ENCODE measurements at regions not wholly inside any gene's neighbourhood (a gene's known extent, or its start where the extent isn't known, plus 50 kb on each side); places are given as distances from the start of the nearest gene placed in this dataset.
A peak's percentile ranks its signal among the peaks of the same experiment; 100 is the strongest.

DNA sequence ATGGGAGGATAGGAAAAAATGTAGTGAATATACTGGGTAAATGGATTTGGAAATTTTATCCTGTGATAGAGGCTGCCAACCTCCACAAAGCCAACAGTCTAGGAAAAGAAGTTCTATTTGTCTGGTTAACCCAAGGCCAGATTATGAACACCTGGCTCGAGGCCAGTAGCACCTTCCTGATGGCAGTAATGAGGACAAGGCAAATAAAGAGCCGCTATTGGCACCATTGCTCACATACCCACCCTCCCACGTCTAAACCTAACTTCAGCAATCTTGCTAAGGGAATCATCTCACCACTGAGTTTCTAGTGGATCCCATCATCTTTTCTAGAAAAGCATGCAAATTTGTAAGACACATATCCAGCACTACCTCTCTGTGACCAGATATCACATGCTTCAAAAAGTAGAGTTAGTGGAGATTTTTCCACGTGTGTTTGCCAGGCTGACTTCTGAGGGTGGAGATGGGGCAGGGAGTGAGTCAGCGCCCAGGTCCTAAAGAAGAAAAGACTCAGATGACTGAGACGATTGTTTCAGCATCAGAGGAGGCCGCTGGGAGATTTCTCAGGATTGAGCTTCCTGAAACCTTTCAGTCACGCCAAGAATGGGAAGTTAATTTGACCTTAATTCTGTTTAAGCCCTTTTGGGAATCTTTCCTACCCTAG, 362.9 kb downstream of the EMP1 start:
- TF ChIP-seq, protein P1, sequence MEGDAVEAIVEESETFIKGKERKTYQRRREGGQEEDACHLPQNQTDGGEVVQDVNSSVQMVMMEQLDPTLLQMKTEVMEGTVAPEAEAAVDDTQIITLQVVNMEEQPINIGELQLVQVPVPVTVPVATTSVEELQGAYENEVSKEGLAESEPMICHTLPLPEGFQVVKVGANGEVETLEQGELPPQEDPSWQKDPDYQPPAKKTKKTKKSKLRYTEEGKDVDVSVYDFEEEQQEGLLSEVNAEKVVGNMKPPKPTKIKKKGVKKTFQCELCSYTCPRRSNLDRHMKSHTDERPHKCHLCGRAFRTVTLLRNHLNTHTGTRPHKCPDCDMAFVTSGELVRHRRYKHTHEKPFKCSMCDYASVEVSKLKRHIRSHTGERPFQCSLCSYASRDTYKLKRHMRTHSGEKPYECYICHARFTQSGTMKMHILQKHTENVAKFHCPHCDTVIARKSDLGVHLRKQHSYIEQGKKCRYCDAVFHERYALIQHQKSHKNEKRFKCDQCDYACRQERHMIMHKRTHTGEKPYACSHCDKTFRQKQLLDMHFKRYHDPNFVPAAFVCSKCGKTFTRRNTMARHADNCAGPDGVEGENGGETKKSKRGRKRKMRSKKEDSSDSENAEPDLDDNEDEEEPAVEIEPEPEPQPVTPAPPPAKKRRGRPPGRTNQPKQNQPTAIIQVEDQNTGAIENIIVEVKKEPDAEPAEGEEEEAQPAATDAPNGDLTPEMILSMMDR (IDR thresholded peaks at IDR 0.05; ENCODE audit: borderline replicate concordance, extremely low read depth, insufficient read depth), result no peak
- no peaks in the 10 kb centered on the region for H3K36me3 ChIP-seq (ENCODE audit: control insufficient read depth in 2 of 3, insufficient read depth in 3 of 3, low read length in 3 of 3)
- H3K9ac ChIP-seq (ENCODE audit: low read length in 3 of 3), result no peak overlapping the region
- no peak overlapping the region for H3K27ac ChIP-seq (ENCODE audit: low read depth in 2 of 2, low read length in 2 of 2)
- H3K27me3 ChIP-seq (ENCODE audit: control insufficient read depth, insufficient read depth, low read length), result no peaks in the 10 kb centered on the region
- FAIRE-seq (no peak), DNase-seq (no peak)
- no peaks in the 10 kb centered on the region for H3K4me1 ChIP-seq (ENCODE audit: control insufficient read depth in 2 of 3, insufficient read depth in 2 of 3, low read depth in 1 of 3, low read length in 3 of 3)
- intact Hi-C loops (cut with DNase I), result no loop called here
- H3K4me3 ChIP-seq (ENCODE audit: low read length in 3 of 3), result no peak overlapping the region
- H3K9me3 ChIP-seq (ENCODE audit: control insufficient read depth in 2 of 3, insufficient read depth in 1 of 3, low read length in 3 of 3), result no peaks in the 10 kb centered on the region

GRCh38 chr12:13552830-13553229, 356.3 kb downstream of the EMP1 start:
- no peak overlapping the region for H3K4me3 ChIP-seq (ENCODE audit: low read length in 3 of 3)
- no peak overlapping the region for H3K9ac ChIP-seq (ENCODE audit: low read length in 3 of 3)
- no peak overlapping the region for H3K27ac ChIP-seq (ENCODE audit: low read depth in 2 of 2, low read length in 2 of 2)
- intact Hi-C loops (cut with DNase I), result no loop called here
- H3K36me3 ChIP-seq (ENCODE audit: control insufficient read depth in 2 of 3, insufficient read depth in 3 of 3, low read length in 3 of 3), result no peaks in the 10 kb centered on the region
- H3K4me1 ChIP-seq (ENCODE audit: control insufficient read depth in 2 of 3, insufficient read depth in 2 of 3, low read depth in 1 of 3, low read length in 3 of 3), result no peaks in the 10 kb centered on the region
- TF ChIP-seq, protein P1 (IDR thresholded peaks at IDR 0.05; ENCODE audit: borderline replicate concordance, extremely low read depth, insufficient read depth), result no peak
- no peak for FAIRE-seq
- peak in 1 of 5 donors; percentile 4 for DNase-seq
- no peaks in the 10 kb centered on the region for H3K27me3 ChIP-seq (ENCODE audit: control insufficient read depth, insufficient read depth, low read length)
- no peaks in the 10 kb centered on the region for H3K9me3 ChIP-seq (ENCODE audit: control insufficient read depth in 2 of 3, insufficient read depth in 1 of 3, low read length in 3 of 3)

- H3K9me3 ChIP-seq (ENCODE audit: control insufficient read depth in 2 of 3, insufficient read depth in 1 of 3, low read length in 3 of 3), result no peaks in the 10 kb centered on the region
- H3K27ac ChIP-seq (ENCODE audit: low read depth in 2 of 2, low read length in 2 of 2), result no peak overlapping the region
- no peak overlapping the region for H3K9ac ChIP-seq (ENCODE audit: low read length in 3 of 3)
- H3K36me3 ChIP-seq (ENCODE audit: control insufficient read depth in 2 of 3, insufficient read depth in 3 of 3, low read length in 3 of 3), result no peaks in the 10 kb centered on the region
- FAIRE-seq (no peak), DNase-seq (no peak)
- TF ChIP-seq, protein P1 (IDR thresholded peaks at IDR 0.05; ENCODE audit: borderline replicate concordance, extremely low read depth, insufficient read depth), result no peak
- no peak overlapping the region for H3K4me3 ChIP-seq (ENCODE audit: low read length in 3 of 3)
- no peaks in the 10 kb centered on the region for H3K4me1 ChIP-seq (ENCODE audit: control insufficient read depth in 2 of 3, insufficient read depth in 2 of 3, low read depth in 1 of 3, low read length in 3 of 3)
- H3K27me3 ChIP-seq (ENCODE audit: control insufficient read depth, insufficient read depth, low read length), result no peaks in the 10 kb centered on the region
- intact Hi-C loops (cut with DNase I), result no loop called here
These were observed 350.8 kb downstream of the EMP1 start for GRCh38 chr12:13547283-13547682.

GRCh38 chr12:13546231-13546630, 349.7 kb downstream of the EMP1 start:
- H3K4me1 ChIP-seq (ENCODE audit: control insufficient read depth in 2 of 3, insufficient read depth in 2 of 3, low read depth in 1 of 3, low read length in 3 of 3), result no peaks in the 10 kb centered on the region
- DNase-seq (no peak), FAIRE-seq (no peak)
- no peak overlapping the region for H3K4me3 ChIP-seq (ENCODE audit: low read length in 3 of 3)
- TF ChIP-seq, protein P1 (IDR thresholded peaks at IDR 0.05; ENCODE audit: borderline replicate concordance, extremely low read depth, insufficient read depth), result no peak
- intact Hi-C loops (cut with DNase I), result no loop called here
- H3K36me3 ChIP-seq (ENCODE audit: control insufficient read depth in 2 of 3, insufficient read depth in 3 of 3, low read length in 3 of 3), result no peaks in the 10 kb centered on the region
- no peak overlapping the region for H3K9ac ChIP-seq (ENCODE audit: low read length in 3 of 3)
- no peaks in the 10 kb centered on the region for H3K27me3 ChIP-seq (ENCODE audit: control insufficient read depth, insufficient read depth, low read length)
- H3K27ac ChIP-seq (ENCODE audit: low read depth in 2 of 2, low read length in 2 of 2), result no peak overlapping the region
- no peaks in the 10 kb centered on the region for H3K9me3 ChIP-seq (ENCODE audit: control insufficient read depth in 2 of 3, insufficient read depth in 1 of 3, low read length in 3 of 3)
